Parathyroid adenoma (tissue), 2 donors: ENCODE measurements at regions not wholly inside any gene's neighbourhood (a gene's known extent, or its start where the extent isn't known, plus 50 kb on each side); places are given as distances from the start of the nearest gene placed in this dataset.

Source experiments
- H2AFZ ChIP-seq: fragments of 300-600 bp; sonication (generic); one replicate; pipeline ENCODE4 v1.7.0; 2017; ENCODE audit warnings: antibody characterized with exemption, mild to moderate bottlenecking
- H3K27ac ChIP-seq: fragments of 300-600 bp; sonication (generic); one replicate; pipeline ENCODE4 v1.7.0; 2017
- H3K27me3 ChIP-seq: fragments of 300-600 bp; sonication (generic); one replicate; pipeline ENCODE4 v1.7.0; 2017; ENCODE audit warnings: low read length; ENCODE audit not compliant: control insufficient read depth, insufficient read depth
- H3K36me3 ChIP-seq: fragments of 300-600 bp; sonication (generic); one replicate; pipeline ENCODE4 v1.7.0; 2017; ENCODE audit warnings: low read length; ENCODE audit not compliant: control insufficient read depth, insufficient read depth
- H3K4me1 ChIP-seq: fragments of 300-600 bp; sonication (generic); one replicate; pipeline ENCODE4 v1.7.0; 2017; ENCODE audit warnings: control low read depth
- H3K4me2 ChIP-seq: fragments of 300-600 bp; sonication (generic); one replicate; pipeline ENCODE4 v1.7.0; 2017; ENCODE audit warnings: low read length
- H3K4me3 ChIP-seq: fragments of 300-600 bp; sonication (generic); one replicate; pipeline ENCODE4 v1.7.0; 2017; ENCODE audit warnings: low read depth, low read length
- H3K79me2 ChIP-seq: fragments of 300-600 bp; sonication (generic); one replicate; pipeline ENCODE4 v1.7.0; 2017; ENCODE audit warnings: control low read depth
- H3K9ac ChIP-seq: fragments of 300-600 bp; sonication (generic); one replicate; pipeline ENCODE4 v1.7.0; 2017; ENCODE audit warnings: mild to moderate bottlenecking
- H3K9me3 ChIP-seq: fragments of 300-600 bp; sonication (generic); one replicate; pipeline ENCODE4 v1.7.0; 2017; ENCODE audit warnings: low read length; ENCODE audit not compliant: control insufficient read depth
- CTCF ChIP-seq: fragments of 300-600 bp; sonication (generic); IDR thresholded peaks from one replicate; pipeline ENCODE4 v1.7.0; 2017; ENCODE audit warnings: antibody characterized with exemption, mild to moderate bottlenecking
- donor health status: primary hyperparathyroidism.

GRCh38 chr7:119197877-119198527 lies 973.5 kb downstream of the ANKRD7 start:
- no peak overlapping the region for H3K4me3 ChIP-seq
- H3K4me1 ChIP-seq = no peaks in the 10 kb centered on the region
- H3K9ac ChIP-seq = no peak overlapping the region
- no peak overlapping the region for H2AFZ ChIP-seq
- H3K27ac ChIP-seq = no peak overlapping the region
- H3K27me3 ChIP-seq = no peaks in the 10 kb centered on the region
- H3K79me2 ChIP-seq = no peaks in the 10 kb centered on the region
- H3K4me2 ChIP-seq = no peak overlapping the region
- H3K9me3 ChIP-seq = no peaks in the 10 kb centered on the region
- no peak for TF ChIP-seq CTCF
- H3K36me3 ChIP-seq = no peaks in the 10 kb centered on the region

GRCh38 chr7:119219663-119220062 lies 995.2 kb downstream of the ANKRD7 start:
- Histone ChIP-seq H3K27me3 (no peaks in the 10 kb centered on the region), H3K9me3 (no peaks in the 10 kb centered on the region), H3K79me2 (no peaks in the 10 kb centered on the region), H3K27ac (no peak overlapping the region), H3K4me3 (no peak overlapping the region), H3K4me1 (no peaks in the 10 kb centered on the region), H3K4me2 (no peak overlapping the region), H3K36me3 (no peaks in the 10 kb centered on the region), H2AFZ (no peak overlapping the region), H3K9ac (no peak overlapping the region)
- no peak for TF ChIP-seq CTCF

- Histone ChIP-seq H3K4me3 (no peak overlapping the region), H3K9me3 (no peaks in the 10 kb centered on the region), H2AFZ (no peak overlapping the region), H3K27me3 (no peaks in the 10 kb centered on the region), H3K4me1 (no peaks in the 10 kb centered on the region), H3K36me3 (no peaks in the 10 kb centered on the region), H3K27ac (no peak overlapping the region), H3K79me2 (no peaks in the 10 kb centered on the region), H3K9ac (no peak overlapping the region), H3K4me2 (no peak overlapping the region)
- no peak for TF ChIP-seq CTCF
Observed at GRCh38 chr7:119223930-119224329, 999.4 kb downstream of the ANKRD7 start.

GRCh38 chr7:119228482-119228881 lies 1004.0 kb downstream of the ANKRD7 start:
- TF ChIP-seq CTCF = no peak
- Histone ChIP-seq H3K27ac (no peak overlapping the region), H3K36me3 (no peaks in the 10 kb centered on the region), H3K9ac (no peak overlapping the region), H3K79me2 (no peaks in the 10 kb centered on the region), H3K4me2 (no peak overlapping the region), H3K9me3 (no peaks in the 10 kb centered on the region), H3K4me1 (no peaks in the 10 kb centered on the region), H3K4me3 (no peak overlapping the region), H3K27me3 (no peaks in the 10 kb centered on the region), H2AFZ (no peak overlapping the region)

- H3K9ac ChIP-seq = no peak overlapping the region
- no peak overlapping the region for H2AFZ ChIP-seq
- no peaks in the 10 kb centered on the region for H3K79me2 ChIP-seq
- no peaks in the 10 kb centered on the region for H3K27me3 ChIP-seq
- no peak overlapping the region for H3K27ac ChIP-seq
- no peaks in the 10 kb centered on the region for H3K9me3 ChIP-seq
- H3K4me1 ChIP-seq = no peaks in the 10 kb centered on the region
- H3K4me3 ChIP-seq = no peak overlapping the region
- H3K36me3 ChIP-seq = no peaks in the 10 kb centered on the region
- no peak overlapping the region for H3K4me2 ChIP-seq
- TF ChIP-seq CTCF = no peak
Observed at GRCh38 chr7:119232091-119232490, 1007.6 kb downstream of the ANKRD7 start.
